ENCODE measurements at regions not wholly inside any gene's neighbourhood (a gene's known extent, or its start where the extent isn't known, plus 50 kb on each side); places are given as distances from the start of the nearest gene placed in this dataset.

DNA sequence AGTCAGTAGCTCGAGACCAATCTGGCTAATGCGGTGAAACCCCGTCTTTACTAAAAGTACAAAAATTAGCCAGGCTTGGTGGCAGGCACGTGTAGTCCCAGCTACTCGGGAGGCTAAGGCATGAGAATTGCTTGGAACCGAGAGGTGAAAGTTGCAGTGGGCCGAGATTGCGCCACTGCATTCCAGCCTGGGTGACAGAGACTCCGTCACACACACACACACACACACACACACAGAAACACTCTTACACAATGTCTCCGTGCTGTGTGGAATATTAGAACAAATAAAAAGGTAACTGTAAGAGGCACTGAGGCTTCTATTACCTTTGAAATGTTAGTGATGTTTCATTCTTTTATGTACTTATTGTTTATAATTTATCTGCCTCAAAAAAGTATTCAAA, 326.6 kb downstream of the GPAT3 start:
- Histone ChIP-seq H3K36me3 (ENCODE audit: insufficient read depth in 1 of 2, low read depth in 1 of 2) (no peaks in the 10 kb centered on the region), H3K4me3 (no peak overlapping the region), H3K27ac (no peak overlapping the region), H3K4me1 (no peaks in the 10 kb centered on the region), H3K27me3 (ENCODE audit: insufficient read depth in 3 of 3, low read length in 2 of 3) (no peaks in the 10 kb centered on the region), H3K9me3 (no peaks in the 10 kb centered on the region)
- 82 to 94% (median 83%) methylated on average over 10 of the region's 10 CpGs for WGBS, 3 donors
- DNase-seq: no peak
- TF ChIP-seq CTCF (IDR thresholded peaks at IDR 0.05): no peak
- ATAC-seq: no peak
- intact Hi-C loops (cut with DNase I): no loop called here

GRCh38 chr4:83860200-83860599, 324.3 kb downstream of the GPAT3 start:
- Histone ChIP-seq H3K27me3 (ENCODE audit: insufficient read depth in 3 of 3, low read length in 2 of 3) (no peaks in the 10 kb centered on the region), H3K27ac (no peak overlapping the region), H3K36me3 (ENCODE audit: insufficient read depth in 1 of 2, low read depth in 1 of 2) (no peaks in the 10 kb centered on the region), H3K4me3 (no peak overlapping the region), H3K4me1 (no peaks in the 10 kb centered on the region), H3K9me3 (no peaks in the 10 kb centered on the region)
- ATAC-seq (no peak), DNase-seq (no peak)
- intact Hi-C loops (cut with DNase I): no loop called here
- TF ChIP-seq CTCF (IDR thresholded peaks at IDR 0.05): no peak
- 48 to 60% (median 50%) methylated on average over 2 of the region's 2 CpGs for WGBS, 3 donors

DNA sequence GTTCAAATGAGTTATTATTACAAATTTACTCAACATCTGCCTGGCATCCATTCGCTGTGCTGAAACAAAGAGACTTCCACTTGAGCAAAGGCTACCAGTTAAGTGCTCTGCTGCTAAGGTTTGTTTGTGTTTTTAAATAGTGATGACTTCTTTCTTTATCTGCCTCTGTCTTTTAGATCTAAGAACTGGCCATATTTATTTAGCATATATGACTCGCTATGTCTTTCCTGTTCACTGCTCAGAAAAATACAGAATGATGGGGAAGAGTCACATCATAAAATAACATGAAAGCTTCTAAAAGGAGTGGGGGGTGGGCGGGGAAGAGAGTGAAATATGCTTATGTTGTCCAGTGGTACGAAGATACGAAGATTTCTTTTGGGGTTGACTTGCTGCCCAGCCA, 322.2 kb downstream of the GPAT3 start:
- Histone ChIP-seq H3K36me3 (ENCODE audit: insufficient read depth in 1 of 2, low read depth in 1 of 2) (no peaks in the 10 kb centered on the region), H3K4me1 (no peaks in the 10 kb centered on the region), H3K27me3 (ENCODE audit: insufficient read depth in 3 of 3, low read length in 2 of 3) (no peaks in the 10 kb centered on the region), H3K4me3 (no peak overlapping the region), H3K9me3 (no peaks in the 10 kb centered on the region), H3K27ac (no peak overlapping the region)
- 89 to 91% (median 91%) methylated on average over 5 of the region's 5 CpGs for whole genome bisulfite sequencing, 3 donors
- DNase-seq (no peak), ATAC-seq (no peak)
- no peak for TF ChIP-seq CTCF (IDR thresholded peaks at IDR 0.05)
- intact Hi-C loops (cut with DNase I): no loop called here

DNA sequence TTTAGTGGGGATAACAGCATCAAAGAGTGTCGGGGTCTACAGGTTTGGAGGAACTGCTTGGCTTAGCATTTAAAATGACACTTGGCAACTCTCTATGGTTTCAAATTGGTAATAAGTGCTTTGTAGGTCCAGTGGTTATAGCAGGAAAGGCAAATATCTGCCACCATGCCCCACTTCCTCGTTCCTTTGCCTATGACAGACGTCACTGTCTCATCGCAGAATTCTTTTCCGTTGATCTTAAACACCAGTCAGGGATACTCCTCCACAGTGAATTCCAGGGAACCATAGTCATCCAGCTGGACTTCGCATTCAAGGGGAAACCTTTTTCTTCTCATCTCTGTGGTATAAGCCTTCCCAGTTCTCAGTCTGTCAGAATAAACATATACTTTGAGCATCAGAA, 319.1 kb downstream of the GPAT3 start:
- WGBS, 3 donors: 76 to 90% (median 88%) methylated on average over 6 of the region's 6 CpGs

More for the DNA sequence above, 319.1 kb downstream of the GPAT3 start:
- Histone ChIP-seq H3K27ac (no peak overlapping the region), H3K36me3 (ENCODE audit: insufficient read depth in 1 of 2, low read depth in 1 of 2) (no peaks in the 10 kb centered on the region), H3K4me1 (no peaks in the 10 kb centered on the region), H3K4me3 (no peak overlapping the region), H3K9me3 (no peaks in the 10 kb centered on the region), H3K27me3 (ENCODE audit: insufficient read depth in 3 of 3, low read length in 2 of 3) (no peaks in the 10 kb centered on the region)
- no peak for TF ChIP-seq CTCF (IDR thresholded peaks at IDR 0.05)
- DNase-seq: no peak
- no peak for ATAC-seq
- intact Hi-C loops (cut with DNase I): no loop called here

Measured in psoas muscle (tissue), 7 donors.